CD4-positive, alpha-beta T cell (primary cell): ENCODE measurements at regions not wholly inside any gene's neighbourhood (a gene's known extent, or its start where the extent isn't known, plus 50 kb on each side); places are given as distances from the start of the nearest gene placed in this dataset.

Experiments
- ATAC-seq: fragments of 200-7000 bp; cut with Tn5 transposase; one replicate; pipeline ENCODE4 v1.10.0; 2022; ENCODE audit warnings: mild to moderate bottlenecking; ENCODE audit not compliant: poor library complexity
- CTCF ChIA-PET: fragments of 350-600 bp; sonication (Branson Sonifier 250); formaldehyde crosslinking; loops from one replicate; lab custom pipeline; 2021; ENCODE audit warnings: antibody characterized with exemption, inconsistent platforms; lab: Charles Lee
- POLR2A ChIA-PET: fragments of 350-600 bp; sonication (Branson Sonifier 250); formaldehyde crosslinking; loops from one replicate; lab custom pipeline; 2021; ENCODE audit warnings: antibody characterized with exemption, inconsistent platforms; lab: Charles Lee
- DNase-seq, 14 experiments: peaks; one replicate each; pipeline ENCODE4 v3.0.0-alpha.2; 2013 to 2020; ENCODE audit warnings: mixed read lengths in 2 of 14
- H3K27ac ChIP-seq, 2 donors: one replicate each; pipeline versions ENCODE4 v1.5.1 to v1.7.0; 2013; ENCODE audit warnings: low read length in 2 of 2, low read depth in 1 of 2, mild to moderate bottlenecking in 1 of 2
- H3K27me3 ChIP-seq, 2 experiments: 1 replicate in 1 of 2; 2 replicates in 1 of 2; pipeline versions ENCODE4 v1.6.1 to v1.7.0; 2013; ENCODE audit warnings: low read length in 2 of 2, control low read depth in 1 of 2, mild to moderate bottlenecking in 1 of 2, moderate library complexity in 1 of 2; ENCODE audit not compliant: insufficient read depth in 2 of 2, control insufficient read depth in 1 of 2
- H3K36me3 ChIP-seq: one replicate; pipeline ENCODE4 v1.6.1; 2013; ENCODE audit warnings: low read length, control low read depth; ENCODE audit not compliant: insufficient read depth
- H3K4me1 ChIP-seq: one replicate; pipeline ENCODE4 v1.6.1; 2013; ENCODE audit warnings: low read length, control low read depth; ENCODE audit not compliant: insufficient read depth
- H3K4me3 ChIP-seq: one replicate; pipeline ENCODE4 v1.5.1; 2013; ENCODE audit warnings: mild to moderate bottlenecking, low read length, moderate library complexity
- H3K9me3 ChIP-seq, 2 experiments: 1 replicate in 1 of 2; 2 replicates in 1 of 2; pipeline versions ENCODE4 v1.6.1 to v1.7.0; 2013; ENCODE audit warnings: low read length in 2 of 2, mild to moderate bottlenecking in 2 of 2, control low read depth in 1 of 2, moderate library complexity in 1 of 2; ENCODE audit not compliant: control insufficient read depth in 1 of 2, insufficient read depth in 1 of 2
- H3K27ac Mint-ChIP-seq: one replicate; pipeline ENCODE4 v1.8.0; 2020; ENCODE audit warnings: mixed read lengths
- H3K27me3 Mint-ChIP-seq: one replicate; pipeline ENCODE4 v1.8.0; 2021; ENCODE audit warnings: mixed read lengths
- H3K36me3 Mint-ChIP-seq: one replicate; pipeline ENCODE4 v1.8.0; 2021; ENCODE audit warnings: low read depth, mixed read lengths
- H3K4me1 Mint-ChIP-seq: one replicate; pipeline ENCODE4 v1.8.0; 2021; ENCODE audit warnings: low read depth, mixed read lengths
- H3K4me3 Mint-ChIP-seq: one replicate; pipeline ENCODE4 v1.8.0; 2020; ENCODE audit warnings: mild to moderate bottlenecking, mixed read lengths
- H3K9me3 Mint-ChIP-seq: one replicate; pipeline ENCODE4 v1.8.0; 2020; ENCODE audit warnings: mixed read lengths
- CTCF ChIP-seq: fragments of 200-600 bp; IDR thresholded peaks from one replicate; pipeline ENCODE4 v1.8.0; 2022; ENCODE audit warnings: antibody characterized with exemption, mild to moderate bottlenecking
- intact Hi-C, 2 experiments: fragments of 100-400 bp; cut with DNase I in 1 of 2; cut with micrococcal nuclease in 1 of 2; formaldehyde crosslinking; loops; one replicate each; pipeline versions ENCODE4 v1.15.1 to v1.9.0; 2023 to 2025; cut with DNase I, micrococcal nuclease

- no peaks in the 10 kb centered on the region for H3K4me1 Mint-ChIP-seq
- TF ChIP-seq CTCF = no peak
- no peak overlapping the region for H3K4me3 ChIP-seq
- CTCF ChIA-PET = no interaction called here
- no peak overlapping the region for H3K4me3 Mint-ChIP-seq
- H3K27me3 Mint-ChIP-seq = no peaks in the 10 kb centered on the region
- POLR2A ChIA-PET = no interaction called here
- no peak overlapping the region for H3K27ac ChIP-seq
- H3K9me3 ChIP-seq = peaks cover 0 to 4% of the 10 kb centered on the region in 2 experiments
- intact Hi-C loops = no loop called here
- no peak overlapping the region for H3K27ac Mint-ChIP-seq
- H3K4me1 ChIP-seq = no peaks in the 10 kb centered on the region
- ATAC-seq (no peak), DNase-seq (no peak)
- H3K27me3 ChIP-seq = no peaks in the 10 kb centered on the region
- H3K36me3 ChIP-seq = no peaks in the 10 kb centered on the region
- H3K9me3 Mint-ChIP-seq = no peaks in the 10 kb centered on the region
- H3K36me3 Mint-ChIP-seq = no peaks in the 10 kb centered on the region
These were observed 90.1 kb downstream of the SLITRK6 start for GRCh38 chr13:85709072-85709471.

- Mint-ChIP-seq H3K9me3 (peaks cover 7% of the 10 kb centered on the region), H3K27ac (no peak overlapping the region), H3K4me3 (no peak overlapping the region), H3K36me3 (no peaks in the 10 kb centered on the region), H3K27me3 (no peaks in the 10 kb centered on the region), H3K4me1 (no peaks in the 10 kb centered on the region)
- ChIA-PET POLR2A (no interaction called here), CTCF (no interaction called here)
- intact Hi-C loops = no loop called here
- no peaks in the 10 kb centered on the region for H3K36me3 ChIP-seq
- no peaks in the 10 kb centered on the region for H3K27me3 ChIP-seq
- DNase-seq = no peak
- no peak overlapping the region for H3K4me3 ChIP-seq
- no peaks in the 10 kb centered on the region for H3K4me1 ChIP-seq
- peaks cover 4 to 8% of the 10 kb centered on the region in 2 experiments for H3K9me3 ChIP-seq
- H3K27ac ChIP-seq = no peak overlapping the region
- no peak for ATAC-seq
- TF ChIP-seq CTCF = no peak
These were observed 98.3 kb downstream of the SLITRK6 start for GRCh38 chr13:85700906-85701305.

- Histone ChIP-seq H3K27ac (no peak overlapping the region), H3K4me1 (no peaks in the 10 kb centered on the region), H3K27me3 (no peaks in the 10 kb centered on the region), H3K9me3 (peaks cover 4 to 8% of the 10 kb centered on the region in 2 experiments), H3K36me3 (no peaks in the 10 kb centered on the region), H3K4me3 (no peak overlapping the region)
- ATAC-seq (no peak), DNase-seq (no peak)
- Mint-ChIP-seq H3K4me3 (no peak overlapping the region), H3K9me3 (peaks cover 7% of the 10 kb centered on the region), H3K36me3 (no peaks in the 10 kb centered on the region), H3K4me1 (no peaks in the 10 kb centered on the region), H3K27ac (no peak overlapping the region), H3K27me3 (no peaks in the 10 kb centered on the region)
- ChIA-PET CTCF (no interaction called here), POLR2A (no interaction called here)
- intact Hi-C loops = no loop called here
- TF ChIP-seq CTCF = no peak
These were observed 101.0 kb downstream of the SLITRK6 start for GRCh38 chr13:85698256-85698655.
